K562 (cell line): ENCODE measurements at regions not wholly inside any gene's neighbourhood (a gene's known extent, or its start where the extent isn't known, plus 50 kb on each side); places are given as distances from the start of the nearest gene placed in this dataset.

ENCODE experiments used
- ATAC-seq: fragments of 200-7000 bp; cut with Tn5 transposase; 3 replicates; pipeline ENCODE4 v1.9.1; 2020; ENCODE audit warnings: moderate library complexity
- BruUV-seq: library from RNA; stranded (reverse); fragments of 400-500 nt; replicated peaks from 2 replicates; lab custom pipeline; 2021; lab: Mats Ljungman, UMichigan
- CTCF ChIA-PET: fragments of 300-600 bp; formaldehyde crosslinking; extraction: SDS; loops from one replicate; lab custom pipeline; 2021; ENCODE audit warnings: low intra/inter-chr PET ratio; lab: Yijun Ruan, JAX
- POLR2A ChIA-PET: fragments of 300-600, 350-650 bp; sonication (Branson Sonifier 250); formaldehyde crosslinking; extraction: SDS; loops from one replicate; lab custom pipeline; 2021; ENCODE audit warnings: antibody characterized with exemption, inconsistent platforms; lab: Yijun Ruan, JAX
- DNase-seq, 4 experiments: peaks; one replicate each; pipeline versions ENCODE4 v3.0.0 to v3.0.0-alpha.2; 2011 to 2018; ENCODE audit warnings: low spot score in 3 of 4, mixed read lengths in 3 of 4; ENCODE audit errors: extremely low read depth in 1 of 4
- FAIRE-seq: peaks from 2 replicates; lab custom pipeline; 2011; peaks lifted over from hg19 to GRCh38; lab: Jason Lieb, UNC
- H2AFZ ChIP-seq: 2 replicates; pipeline ENCODE4 v1.6.0; 2011; ENCODE audit warnings: low read depth, low read length, control low read depth, inconsistent platforms
- H3K27ac ChIP-seq: fragments of 200-600 bp; 3 replicates; pipeline ENCODE4 v1.8.0; 2011; ENCODE audit warnings: low read depth, mild to moderate bottlenecking, control low read depth, inconsistent platforms, low read length, moderate library complexity, mixed read lengths; ENCODE audit errors: extremely low read depth
- H3K27me3 ChIP-seq, 2 experiments: fragments of 300-600 bp in 1 of 2; 2 replicates in 1 of 2; 3 replicates in 1 of 2; pipeline versions ENCODE4 v1.6.0 to v1.8.0; 2011; ENCODE audit warnings: inconsistent platforms in 2 of 2, low read length in 2 of 2, mild to moderate bottlenecking in 1 of 2, mixed read lengths in 1 of 2, moderate library complexity in 1 of 2; ENCODE audit not compliant: control insufficient read depth in 2 of 2, insufficient read depth in 2 of 2
- H3K36me3 ChIP-seq: fragments of 300-600 bp; 3 replicates; pipeline ENCODE4 v1.8.0; 2011; ENCODE audit warnings: mild to moderate bottlenecking, low read length, inconsistent platforms; ENCODE audit not compliant: control insufficient read depth, insufficient read depth
- H3K4me1 ChIP-seq, 2 experiments: fragments of 200-600 bp in 1 of 2; replicated peaks in 1 of 2; 2 replicates in 1 of 2; 3 replicates in 1 of 2; pipeline versions ENCODE4 v1.5.1 to v1.8.0; 2011; ENCODE audit warnings: inconsistent platforms in 2 of 2, low read length in 2 of 2, mild to moderate bottlenecking in 1 of 2, mixed read lengths in 1 of 2, moderate library complexity in 1 of 2; ENCODE audit not compliant: control insufficient read depth in 2 of 2, insufficient read depth in 2 of 2
- H3K4me2 ChIP-seq: 2 replicates; pipeline ENCODE4 v1.6.1; 2011; ENCODE audit warnings: low read length, control low read depth, inconsistent platforms, mixed read lengths; ENCODE audit not compliant: insufficient read depth
- H3K4me3 ChIP-seq: fragments of 200-600 bp; sonication (generic), shearing (Covaris generic); 2 replicates; pipeline ENCODE4 v1.5.1; 2016; ENCODE audit warnings: control low read depth, inconsistent platforms
- H3K79me2 ChIP-seq: fragments of 200-600 bp; 3 replicates; pipeline ENCODE4 v1.8.0; 2011; ENCODE audit warnings: low read length, inconsistent platforms; ENCODE audit not compliant: control insufficient read depth, insufficient read depth
- H3K9ac ChIP-seq, 2 experiments: 2 replicates each; pipeline versions ENCODE4 v1.6.0 to v1.6.1; 2011; ENCODE audit warnings: low read depth in 2 of 2, low read length in 2 of 2, control low read depth in 1 of 2, inconsistent platforms in 1 of 2, mild to moderate bottlenecking in 1 of 2, mixed read lengths in 1 of 2; ENCODE audit not compliant: insufficient read depth in 1 of 2
- H3K9me1 ChIP-seq: one replicate; pipeline ENCODE4 v1.6.0; 2011; ENCODE audit warnings: inconsistent platforms, mild to moderate bottlenecking, low read length, moderate library complexity; ENCODE audit not compliant: control insufficient read depth, insufficient read depth
- H3K9me3 ChIP-seq: replicated peaks from 2 replicates; pipeline ENCODE4 v1.5.1; 2011; ENCODE audit warnings: low read depth, low read length, inconsistent platforms; ENCODE audit not compliant: control insufficient read depth, insufficient read depth
- H4K20me1 ChIP-seq: replicated peaks from 2 replicates; pipeline ENCODE4 v1.6.1; 2011; ENCODE audit warnings: low read length, inconsistent platforms, mixed read lengths; ENCODE audit not compliant: control insufficient read depth, insufficient read depth
- CREM ChIP-seq: IDR thresholded peaks from 2 replicates; pipeline ENCODE4 v1.6.1; 2014; ENCODE audit warnings: antibody characterized with exemption, low read depth
- ELF4 ChIP-seq: fragments of 450-650 bp; formaldehyde crosslinking; IDR thresholded peaks from 2 replicates; pipeline ENCODE4 v1.4.0; 2022; ENCODE audit warnings: missing genetic modification characterization
- ILF3 ChIP-seq: fragments of 450-650 bp; IDR thresholded peaks from 2 replicates; pipeline ENCODE4 v1.6.1; 2018; ENCODE audit warnings: antibody characterized with exemption, mild to moderate bottlenecking, moderate library complexity, borderline replicate concordance
- IRF2 ChIP-seq: sonication (generic); formaldehyde crosslinking; IDR thresholded peaks from 2 replicates; pipeline ENCODE4 v1.8.1; 2022; ENCODE audit warnings: mild to moderate bottlenecking, missing genetic modification reagents
- NR1H2 ChIP-seq: sonication (generic); formaldehyde crosslinking; IDR thresholded peaks from 2 replicates; pipeline ENCODE4 v1.4.0; 2020; ENCODE audit warnings: mild to moderate bottlenecking, missing genetic modification reagents
- PCBP2 ChIP-seq: fragments of 200-400 bp; formaldehyde crosslinking; IDR thresholded peaks from 2 replicates; pipeline ENCODE4 v1.6.1; 2018; ENCODE audit warnings: low read length, low read depth, mild to moderate bottlenecking, moderate library complexity; ENCODE audit not compliant: poor library complexity, severe bottlenecking
- SFPQ ChIP-seq: fragments of 200-400 bp; formaldehyde crosslinking; IDR thresholded peaks from 2 replicates; pipeline ENCODE4 v1.6.1; 2017; ENCODE audit warnings: mild to moderate bottlenecking, low read depth, low read length, moderate library complexity
- SIX5 ChIP-seq, 2 experiments: IDR thresholded peaks; 2 replicates each; pipeline ENCODE4 v1.6.1; 2011; ENCODE audit warnings: low read length in 2 of 2, borderline replicate concordance in 1 of 2, low read depth in 1 of 2, mild to moderate bottlenecking in 1 of 2, moderate library complexity in 1 of 2; ENCODE audit not compliant: insufficient read depth in 1 of 2
- SMARCC2 ChIP-seq: fragments of 450-650 bp; IDR thresholded peaks from 2 replicates; pipeline ENCODE4 v1.6.1; 2017; ENCODE audit warnings: antibody characterized with exemption, moderate library complexity, mild to moderate bottlenecking, low read depth
- TEAD1 ChIP-seq, 2 experiments: fragments of 450-650 bp in 1 of 2; sonication (generic) in 1 of 2; formaldehyde crosslinking; IDR thresholded peaks; 2 replicates each; pipeline versions ENCODE4 v1.4.0 to v1.8.0; 2020 to 2022; ENCODE audit warnings: mild to moderate bottlenecking in 2 of 2, missing genetic modification reagents in 1 of 2
- ZBTB1 ChIP-seq: sonication (generic); formaldehyde crosslinking; IDR thresholded peaks from 2 replicates; pipeline ENCODE4 v1.8.1; 2023; ENCODE audit warnings: missing genetic modification reagents, low read depth, mild to moderate bottlenecking, borderline replicate concordance
- WGBS: fragments of 100-300 bp; shearing (Covaris generic); methylation state at CpG from one replicate; pipeline ENCODE4 v1.1.6; 2016; ENCODE audit warnings: low coverage, mixed read lengths; ENCODE audit not compliant: insufficient coverage; ENCODE audit errors: missing lambda C conversion rate; 5-methylcytosine and 5-hydroxymethylcytosine counted together
- in situ Hi-C: fragments of 300-500 bp; cut with MboI; formaldehyde crosslinking; loops from 4 replicates; pipeline ENCODE4 v1.15.0; 2018; ENCODE audit warnings: inconsistent platforms, mixed read lengths
- intact Hi-C: fragments of 100-400 bp; cut with micrococcal nuclease; formaldehyde crosslinking; loops from 2 replicates; pipeline ENCODE4 v1.14.2; 2022

DNA sequence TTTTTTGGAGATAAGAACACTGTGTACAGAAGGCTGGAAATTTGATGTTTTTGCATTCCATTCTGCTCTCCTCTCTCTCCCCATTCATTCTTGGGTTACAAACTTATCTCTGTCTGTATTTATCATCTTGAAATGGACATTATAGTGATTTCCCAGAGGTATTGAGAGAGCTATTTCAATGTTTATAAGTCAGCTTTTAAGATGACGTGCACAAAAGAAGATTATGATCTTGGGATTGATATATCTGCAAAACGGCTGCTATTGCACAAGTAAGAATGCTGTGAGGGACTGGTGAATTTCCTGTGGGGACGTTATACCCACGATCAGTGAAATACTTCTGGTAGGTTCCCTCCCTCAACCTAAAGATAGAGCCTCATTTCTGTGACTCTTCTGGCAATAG lies 61.0 kb upstream of the DTNA start (continued):
- TF ChIP-seq NR1H2 (CRISPR knock-in tag) (no peak), TEAD1 (CRISPR knock-in tag; IDR thresholded peaks at IDR 0.05) (no peak)

DNA sequence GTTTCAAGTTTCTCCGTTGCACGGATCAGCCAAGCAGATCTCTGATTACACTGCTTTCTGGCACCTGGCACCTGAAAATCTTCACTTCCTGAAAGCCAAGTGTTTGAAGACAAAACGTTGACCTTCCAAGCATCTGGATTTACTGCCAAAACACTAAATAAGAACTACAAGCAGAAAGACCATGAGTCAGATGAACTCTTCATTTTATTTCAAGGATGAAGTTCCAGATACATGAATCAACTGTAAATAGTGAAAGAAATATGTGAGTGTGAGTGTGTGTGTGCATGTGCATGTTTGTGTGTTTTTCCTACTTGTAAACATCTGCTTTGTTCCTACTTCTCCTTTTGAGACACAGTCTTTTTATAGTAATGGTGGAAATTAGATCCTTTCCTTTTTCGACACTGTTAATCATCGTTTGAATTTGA lies 60.0 kb upstream of the DTNA start:
- TF ChIP-seq SIX5 (IDR thresholded peaks at IDR 0.05; ENCODE audit: borderline replicate concordance in 1 of 2, insufficient read depth in 1 of 2, low read depth in 1 of 2, low read length in 2 of 2) (no peak), ILF3 (no peak), PCBP2 (no peak), SMARCC2 (no peak), CREM (no peak), ZBTB1 (CRISPR knock-in tag) (no peak), IRF2 (CRISPR knock-in tag) (no peak), ELF4 (CRISPR knock-in tag) (no peak), SFPQ (no peak)
- no peaks in the 10 kb centered on the region for H3K9me1 ChIP-seq
- no peaks in the 10 kb centered on the region for H3K79me2 ChIP-seq
- no peaks in the 10 kb centered on the region for H3K27me3 ChIP-seq
- H3K4me3 ChIP-seq = no peak overlapping the region
- FAIRE-seq (no peak), DNase-seq (no peak), ATAC-seq (no peak)
- POLR2A ChIA-PET = no interaction called here
- in situ Hi-C loops = no loop called here
- intact Hi-C loops = no loop called here
- no peak overlapping the region for H2AFZ ChIP-seq
- 1% methylated on average over 5 of the region's 5 CpGs for WGBS
- H3K36me3 ChIP-seq = no peaks in the 10 kb centered on the region
- no peaks in the 10 kb centered on the region for H4K20me1 ChIP-seq
- H3K4me2 ChIP-seq = no peak overlapping the region
- H3K9ac ChIP-seq = no peak overlapping the region
- BruUV-seq = no TSS peak
- H3K27ac ChIP-seq = no peak overlapping the region
- CTCF ChIA-PET = no interaction called here
- H3K9me3 ChIP-seq = no peaks in the 10 kb centered on the region
- no peaks in the 10 kb centered on the region for H3K4me1 ChIP-seq
